Thoracic aorta (tissue), 2 donors: ENCODE measurements at regions not wholly inside any gene's neighbourhood (a gene's known extent, or its start where the extent isn't known, plus 50 kb on each side); places are given as distances from the start of the nearest gene placed in this dataset.

Source experiments
- ATAC-seq: fragments of 150-250 bp; one replicate; pipeline ENCODE4 v1.8.0; 2017; ENCODE audit warnings: low read depth; ENCODE audit not compliant: insufficient number of reproducible peaks, low FRiP score
- DNase-seq: peaks from one replicate; pipeline ENCODE4 v3.0.0-alpha.2; 2020; ENCODE audit warnings: low spot score
- H3K27ac ChIP-seq, 2 donors: fragments of 200-600 bp; sonication (generic); 1 replicate in 1 of 2; 2 replicates in 1 of 2; pipeline ENCODE4 v1.5.1; 2016; ENCODE audit warnings: mild to moderate bottlenecking in 2 of 2, moderate library complexity in 2 of 2
- H3K27me3 ChIP-seq: fragments of 200-600 bp; sonication (generic); replicated peaks from 2 replicates; pipeline ENCODE4 v1.6.0; 2016; ENCODE audit warnings: mild to moderate bottlenecking; ENCODE audit not compliant: insufficient read depth
- H3K36me3 ChIP-seq: fragments of 200-600 bp; sonication (generic); one replicate; pipeline ENCODE4 v1.5.1; 2016
- H3K4me1 ChIP-seq, 2 donors: fragments of 200-600 bp; sonication (generic); 1 replicate in 1 of 2; 2 replicates in 1 of 2; pipeline versions ENCODE4 v1.5.1 to v1.6.0; 2016; ENCODE audit warnings: low read depth in 2 of 2, mild to moderate bottlenecking in 1 of 2; ENCODE audit not compliant: control insufficient read depth in 1 of 2
- H3K4me3 ChIP-seq: fragments of 200-600 bp; sonication (generic); 2 replicates; pipeline ENCODE4 v1.5.1; 2016; ENCODE audit warnings: mild to moderate bottlenecking
- H3K9me3 ChIP-seq: fragments of 200-600 bp; sonication (generic); 2 replicates; pipeline ENCODE4 v1.5.1; 2016
- TF ChIP-seq, protein P1 (sequence below): fragments of 200-600 bp; sonication (generic); IDR thresholded peaks from one replicate; pipeline ENCODE4 v1.5.1; 2019; ENCODE audit warnings: antibody characterized with exemption

DNA sequence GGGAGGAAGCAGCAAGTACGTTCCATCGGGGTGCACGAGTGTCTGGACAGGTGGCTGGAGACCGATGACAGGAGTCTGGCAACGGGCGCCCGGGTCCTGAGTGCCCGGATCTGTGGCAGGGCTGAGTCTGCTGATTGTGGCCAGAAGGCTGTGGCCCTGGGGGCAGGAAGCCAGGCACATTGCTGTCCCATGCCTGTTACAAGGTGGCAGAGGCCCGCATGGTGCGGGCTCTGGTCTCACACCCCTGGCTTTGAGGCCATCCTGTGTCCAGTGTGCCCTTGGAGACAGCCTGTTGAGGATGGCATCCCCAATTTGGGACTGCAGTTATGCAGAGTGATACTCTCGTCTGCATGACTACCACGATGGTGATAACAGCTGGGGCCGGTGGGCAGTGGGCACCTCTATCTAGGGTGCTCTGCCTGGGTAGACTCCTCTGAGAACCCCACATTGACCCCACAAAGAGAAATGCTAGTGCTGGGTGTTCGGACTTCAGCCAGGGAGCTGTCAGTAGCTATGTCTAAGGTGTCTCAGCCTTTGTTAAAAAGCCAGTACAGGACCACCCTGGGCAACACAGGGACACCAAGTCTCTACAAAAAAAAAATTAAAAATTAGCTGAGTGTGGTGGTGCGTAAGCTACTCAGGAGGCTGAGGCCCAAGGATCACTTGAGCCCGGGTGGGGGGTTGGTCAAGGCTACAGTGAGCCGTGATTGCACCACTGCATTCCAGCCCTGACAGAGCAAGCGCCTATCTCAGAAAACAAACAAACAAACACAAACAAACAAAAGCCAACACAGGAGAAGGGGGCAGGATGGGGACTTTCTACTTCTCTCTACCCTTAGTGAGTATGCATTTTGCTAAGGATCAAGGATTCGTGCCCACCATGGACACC lies 88.3 kb downstream of the RHOB start:
- TF ChIP-seq, protein P1, sequence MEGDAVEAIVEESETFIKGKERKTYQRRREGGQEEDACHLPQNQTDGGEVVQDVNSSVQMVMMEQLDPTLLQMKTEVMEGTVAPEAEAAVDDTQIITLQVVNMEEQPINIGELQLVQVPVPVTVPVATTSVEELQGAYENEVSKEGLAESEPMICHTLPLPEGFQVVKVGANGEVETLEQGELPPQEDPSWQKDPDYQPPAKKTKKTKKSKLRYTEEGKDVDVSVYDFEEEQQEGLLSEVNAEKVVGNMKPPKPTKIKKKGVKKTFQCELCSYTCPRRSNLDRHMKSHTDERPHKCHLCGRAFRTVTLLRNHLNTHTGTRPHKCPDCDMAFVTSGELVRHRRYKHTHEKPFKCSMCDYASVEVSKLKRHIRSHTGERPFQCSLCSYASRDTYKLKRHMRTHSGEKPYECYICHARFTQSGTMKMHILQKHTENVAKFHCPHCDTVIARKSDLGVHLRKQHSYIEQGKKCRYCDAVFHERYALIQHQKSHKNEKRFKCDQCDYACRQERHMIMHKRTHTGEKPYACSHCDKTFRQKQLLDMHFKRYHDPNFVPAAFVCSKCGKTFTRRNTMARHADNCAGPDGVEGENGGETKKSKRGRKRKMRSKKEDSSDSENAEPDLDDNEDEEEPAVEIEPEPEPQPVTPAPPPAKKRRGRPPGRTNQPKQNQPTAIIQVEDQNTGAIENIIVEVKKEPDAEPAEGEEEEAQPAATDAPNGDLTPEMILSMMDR, result no peak
- Histone ChIP-seq H3K27me3 (no peaks in the 10 kb centered on the region), H3K4me1 (peaks cover 9 to 42% of the 10 kb centered on the region in 2 donors), H3K27ac (no peak overlapping the region), H3K36me3 (no peaks in the 10 kb centered on the region), H3K9me3 (no peaks in the 10 kb centered on the region), H3K4me3 (no peak overlapping the region)
- DNase-seq (no peak), ATAC-seq (no peak)

GRCh38 chr2:20536619-20537422 lies 89.9 kb downstream of the RHOB start:
- Histone ChIP-seq H3K27me3 (no peaks in the 10 kb centered on the region), H3K36me3 (no peaks in the 10 kb centered on the region), H3K4me3 (no peak overlapping the region), H3K4me1 (peaks cover 9 to 42% of the 10 kb centered on the region in 2 donors), H3K27ac (peak overlapping the region; percentile 40 to 60), H3K9me3 (no peaks in the 10 kb centered on the region)
- DNase-seq (no peak), ATAC-seq (no peak)
- TF ChIP-seq, protein P1, result no peak

DNA sequence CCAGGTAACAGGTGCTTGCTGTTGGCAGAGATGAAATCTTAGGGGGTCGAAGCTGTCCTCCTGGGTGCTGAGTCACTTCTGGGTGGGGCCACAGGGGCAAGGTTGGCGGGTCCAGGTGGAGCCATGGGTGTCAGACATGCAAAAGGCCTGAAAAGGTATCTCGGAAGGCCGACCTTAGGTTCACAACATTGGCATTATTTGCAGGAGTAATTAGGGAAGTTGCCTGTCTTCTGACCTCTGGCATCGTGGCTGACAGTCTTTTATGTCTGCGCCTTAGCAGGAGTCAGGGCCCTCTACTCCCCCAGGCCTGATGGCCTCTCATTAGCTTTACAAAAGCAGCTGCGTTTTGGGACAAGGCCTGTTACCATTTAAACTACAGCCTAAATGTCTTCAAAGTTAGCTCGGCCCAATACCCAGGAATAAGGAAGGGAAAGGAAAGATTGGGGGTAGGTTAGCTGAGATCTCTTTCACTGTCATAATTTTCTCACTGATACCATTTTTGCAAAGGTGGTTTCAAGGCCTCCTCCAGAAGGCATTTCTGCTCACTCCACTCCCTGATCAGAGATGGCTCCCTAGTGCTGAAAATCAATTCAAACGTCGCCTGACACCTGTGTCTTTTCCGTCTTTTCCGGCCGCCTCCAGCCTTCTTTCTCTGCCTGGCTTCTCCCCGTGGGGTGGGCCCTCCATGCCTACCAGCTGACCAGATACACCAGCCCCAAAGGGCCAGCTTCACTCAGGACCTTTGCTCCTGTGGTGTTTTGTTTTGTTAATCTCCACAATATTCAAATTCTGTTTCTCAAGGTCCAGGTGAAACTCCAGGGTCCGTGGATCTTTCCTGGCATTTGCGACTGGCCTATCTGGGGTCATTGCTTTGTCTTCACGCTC lies 90.8 kb downstream of the RHOB start:
- Histone ChIP-seq H3K36me3 (no peaks in the 10 kb centered on the region), H3K27me3 (no peaks in the 10 kb centered on the region), H3K4me1 (peaks cover 9 to 42% of the 10 kb centered on the region in 2 donors), H3K4me3 (no peak overlapping the region), H3K9me3 (no peaks in the 10 kb centered on the region), H3K27ac (no peak overlapping the region)
- TF ChIP-seq, protein P1, result no peak
- ATAC-seq (no peak), DNase-seq (no peak)

- TF ChIP-seq, protein P1, result no peak
- ATAC-seq, result no peak
- H3K4me1 ChIP-seq, result peaks cover 9 to 42% of the 10 kb centered on the region in 2 donors
- H3K36me3 ChIP-seq, result no peaks in the 10 kb centered on the region
- H3K9me3 ChIP-seq, result no peaks in the 10 kb centered on the region
- no peak for DNase-seq
- no peak overlapping the region for H3K4me3 ChIP-seq
- no peaks in the 10 kb centered on the region for H3K27me3 ChIP-seq
- no peak overlapping the region for H3K27ac ChIP-seq
Measured at GRCh38 chr2:20538308-20539132, 91.6 kb downstream of the RHOB start.
